Transverse colon (tissue), 4 donors: ENCODE measurements at regions not wholly inside any gene's neighbourhood (a gene's known extent, or its start where the extent isn't known, plus 50 kb on each side); places are given as distances from the start of the nearest gene placed in this dataset.

Experiments used
- DNase-seq: peaks from one replicate; pipeline ENCODE4 v3.0.0-alpha.2; 2019
- H3K27ac ChIP-seq, 4 donors: fragments of 200-600 bp; sonication (generic); 2 replicates each; pipeline ENCODE4 v1.5.1; 2016 to 2018; ENCODE audit warnings: inconsistent platforms in 4 of 4
- H3K27me3 ChIP-seq: fragments of 200-600 bp; sonication (generic); 2 replicates; pipeline ENCODE4 v1.5.1; 2017; ENCODE audit warnings: inconsistent platforms
- H3K36me3 ChIP-seq, 4 donors: fragments of 200-600 bp; sonication (generic); 2 replicates each; pipeline ENCODE4 v1.5.1; 2017 to 2019; ENCODE audit warnings: inconsistent platforms in 4 of 4
- H3K4me1 ChIP-seq, 4 donors: fragments of 200-600 bp; sonication (generic); 2 replicates each; pipeline ENCODE4 v1.5.1; 2017 to 2020; ENCODE audit warnings: inconsistent platforms in 4 of 4
- H3K4me3 ChIP-seq, 4 donors: fragments of 200-600 bp; sonication (generic); 1 replicate in 1 of 4; 2 replicates in 3 of 4; pipeline versions ENCODE4 v1.5.1 to v1.6.1; 2017 to 2019; ENCODE audit warnings: inconsistent platforms in 4 of 4
- H3K9me3 ChIP-seq, 2 donors: fragments of 200-600 bp; sonication (generic); 2 replicates each; pipeline ENCODE4 v1.5.1; 2017 to 2019; ENCODE audit warnings: inconsistent platforms in 2 of 2
- EP300 ChIP-seq: sonication (generic); formaldehyde crosslinking; IDR thresholded peaks from one replicate; pipeline ENCODE4 v1.6.1; 2017; ENCODE audit warnings: antibody characterized with exemption, low read depth
- POLR2A ChIP-seq: fragments of 450-650 bp; IDR thresholded peaks from one replicate; pipeline ENCODE4 v1.6.1; 2016; ENCODE audit warnings: antibody characterized with exemption, mild to moderate bottlenecking, moderate library complexity
- POLR2AphosphoS5 ChIP-seq, 3 donors: sonication (generic); formaldehyde crosslinking; IDR thresholded peaks; one replicate each; pipeline ENCODE4 v1.6.1; 2016; ENCODE audit warnings: antibody characterized with exemption in 3 of 3
- WGBS, 2 donors: methylation state at CpG; one replicate each; pipeline ENCODE4 v1.1.5; 2018; ENCODE audit warnings: low coverage in 1 of 2; 5-methylcytosine and 5-hydroxymethylcytosine counted together
- in situ Hi-C, 4 donors: fragments of 200-750 bp; cut with MboI; loops; one replicate each; pipeline versions ENCODE4 v1.15.0 to v1.15.1; 2017; ENCODE audit warnings: low sequenced_read_pairs in 3 of 4, low pct_ligation_motif_present in 1 of 4, low pct_unique_long_range_greater_than_20kb in 1 of 4
- intact Hi-C: fragments of 100-400 bp; cut with DNase I; formaldehyde crosslinking; loops from one replicate; pipeline ENCODE4 v1.15.1; 2023; ENCODE audit warnings: low total_unique reads
- TF ChIP-seq, protein P1 (sequence below), 5 experiments: fragments of 200-600 bp in 3 of 5; fragments of 450-650 bp in 2 of 5; sonication (generic) in 3 of 5; IDR thresholded peaks; 1 replicate in 2 of 5; 2 replicates in 3 of 5; pipeline ENCODE4 v1.5.1; 2016 to 2017; ENCODE audit warnings: antibody characterized with exemption in 5 of 5, inconsistent platforms in 3 of 5, mild to moderate bottlenecking in 2 of 5, moderate library complexity in 1 of 5

DNA sequence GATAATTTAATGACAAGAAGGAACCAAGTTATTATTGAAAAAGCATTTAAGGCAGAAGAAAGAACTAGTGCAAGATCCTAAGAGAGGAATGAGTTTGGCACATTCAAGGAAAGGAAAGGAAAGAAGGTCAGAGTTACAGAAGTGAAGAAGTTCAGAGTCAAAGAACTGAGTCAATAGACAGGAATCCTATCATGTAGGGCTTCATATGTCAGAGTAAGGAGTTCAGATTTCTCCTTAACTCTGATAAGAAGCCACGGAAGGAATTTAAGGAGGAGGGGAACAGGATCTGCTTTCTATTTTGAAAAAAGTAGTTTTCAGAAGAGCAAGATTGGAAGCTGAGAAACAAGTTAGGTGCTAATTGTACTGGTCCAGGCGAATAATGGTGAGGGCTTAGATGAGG is 223.1 kb upstream of the FOXN3 start:
- peaks cover 0 to 19% (median 6%) of the 10 kb centered on the region in 4 donors for H3K4me1 ChIP-seq
- no peaks in the 10 kb centered on the region for H3K27me3 ChIP-seq
- 86 to 100% methylated on average over 2 of the region's 2 CpGs for WGBS, 2 donors
- no peak for TF ChIP-seq POLR2AphosphoS5 (IDR thresholded peaks at IDR 0.05)
- TF ChIP-seq EP300 = no peak
- TF ChIP-seq POLR2A = no peak
- TF ChIP-seq, protein P1, sequence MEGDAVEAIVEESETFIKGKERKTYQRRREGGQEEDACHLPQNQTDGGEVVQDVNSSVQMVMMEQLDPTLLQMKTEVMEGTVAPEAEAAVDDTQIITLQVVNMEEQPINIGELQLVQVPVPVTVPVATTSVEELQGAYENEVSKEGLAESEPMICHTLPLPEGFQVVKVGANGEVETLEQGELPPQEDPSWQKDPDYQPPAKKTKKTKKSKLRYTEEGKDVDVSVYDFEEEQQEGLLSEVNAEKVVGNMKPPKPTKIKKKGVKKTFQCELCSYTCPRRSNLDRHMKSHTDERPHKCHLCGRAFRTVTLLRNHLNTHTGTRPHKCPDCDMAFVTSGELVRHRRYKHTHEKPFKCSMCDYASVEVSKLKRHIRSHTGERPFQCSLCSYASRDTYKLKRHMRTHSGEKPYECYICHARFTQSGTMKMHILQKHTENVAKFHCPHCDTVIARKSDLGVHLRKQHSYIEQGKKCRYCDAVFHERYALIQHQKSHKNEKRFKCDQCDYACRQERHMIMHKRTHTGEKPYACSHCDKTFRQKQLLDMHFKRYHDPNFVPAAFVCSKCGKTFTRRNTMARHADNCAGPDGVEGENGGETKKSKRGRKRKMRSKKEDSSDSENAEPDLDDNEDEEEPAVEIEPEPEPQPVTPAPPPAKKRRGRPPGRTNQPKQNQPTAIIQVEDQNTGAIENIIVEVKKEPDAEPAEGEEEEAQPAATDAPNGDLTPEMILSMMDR (IDR thresholded peaks at IDR 0.05) = no peak
- intact Hi-C loops = no loop called here
- no peak for DNase-seq
- H3K4me3 ChIP-seq = no peak overlapping the region
- in situ Hi-C loops = no loop called here
- H3K9me3 ChIP-seq = no peaks in the 10 kb centered on the region
- no peaks in the 10 kb centered on the region for H3K36me3 ChIP-seq
- no peak overlapping the region for H3K27ac ChIP-seq

DNA sequence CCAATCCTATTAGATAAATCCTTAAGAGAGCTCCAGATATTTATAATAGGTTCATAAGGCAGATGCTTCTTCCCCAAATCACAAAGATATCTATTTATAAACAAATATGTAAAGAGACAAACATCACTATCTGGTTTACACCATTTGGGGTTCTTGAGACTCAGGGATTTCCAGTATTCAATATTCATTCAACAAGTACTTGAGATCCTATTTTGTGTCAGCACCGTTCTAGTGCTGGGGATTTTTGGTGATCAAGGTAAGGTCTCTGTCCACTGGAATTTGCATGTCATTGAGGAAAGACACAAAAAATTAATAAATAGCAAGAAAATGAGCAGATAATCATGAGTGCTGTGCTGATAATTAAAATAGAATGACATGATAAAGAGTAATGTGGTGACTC is 222.7 kb upstream of the FOXN3 start:
- in situ Hi-C loops (no loop called here), intact Hi-C loops (no loop called here)
- Histone ChIP-seq H3K9me3 (no peaks in the 10 kb centered on the region), H3K27me3 (no peaks in the 10 kb centered on the region), H3K27ac (no peak overlapping the region), H3K4me3 (no peak overlapping the region), H3K4me1 (peaks cover 0 to 16% (median 5%) of the 10 kb centered on the region in 4 donors), H3K36me3 (no peaks in the 10 kb centered on the region)
- WGBS, 2 donors = 79 to 86% methylated on average over 1 of the region's 1 CpG
- TF ChIP-seq POLR2AphosphoS5 (IDR thresholded peaks at IDR 0.05) (no peak), EP300 (no peak), POLR2A (no peak)
- TF ChIP-seq, protein P1 (IDR thresholded peaks at IDR 0.05) = no peak
- DNase-seq = no peak

DNA sequence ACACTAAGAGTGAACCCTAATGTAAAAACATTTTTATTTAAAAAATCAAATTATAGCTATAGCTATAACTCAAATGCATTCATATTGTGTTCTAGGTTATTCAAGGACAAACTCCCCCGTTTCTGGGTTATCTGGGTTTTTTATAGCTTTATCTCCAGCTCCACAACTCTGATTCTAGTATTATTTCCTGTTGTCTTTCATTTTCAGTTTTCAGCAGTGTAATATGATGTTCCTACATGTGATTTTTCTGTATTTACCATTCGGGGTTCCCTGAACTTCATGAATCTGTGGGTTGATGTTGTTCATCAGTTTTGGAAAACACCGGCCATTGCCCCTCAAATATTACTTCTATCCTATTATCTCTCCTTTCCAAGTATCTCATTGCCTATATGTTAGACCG is 221.9 kb upstream of the FOXN3 start:
- no peak for TF ChIP-seq POLR2A
- TF ChIP-seq, protein P1 (IDR thresholded peaks at IDR 0.05) = no peak
- TF ChIP-seq EP300 = no peak
- TF ChIP-seq POLR2AphosphoS5 (IDR thresholded peaks at IDR 0.05) = no peak
- Histone ChIP-seq H3K36me3 (no peaks in the 10 kb centered on the region), H3K27ac (no peak overlapping the region), H3K9me3 (no peaks in the 10 kb centered on the region), H3K4me1 (peaks cover 0 to 11% (median 2%) of the 10 kb centered on the region in 4 donors), H3K27me3 (no peaks in the 10 kb centered on the region), H3K4me3 (no peak overlapping the region)
- in situ Hi-C loops = no loop called here
- intact Hi-C loops = no loop called here
- no peak for DNase-seq
- 69 to 74% methylated on average over 4 of the region's 4 CpGs for WGBS, 2 donors

DNA sequence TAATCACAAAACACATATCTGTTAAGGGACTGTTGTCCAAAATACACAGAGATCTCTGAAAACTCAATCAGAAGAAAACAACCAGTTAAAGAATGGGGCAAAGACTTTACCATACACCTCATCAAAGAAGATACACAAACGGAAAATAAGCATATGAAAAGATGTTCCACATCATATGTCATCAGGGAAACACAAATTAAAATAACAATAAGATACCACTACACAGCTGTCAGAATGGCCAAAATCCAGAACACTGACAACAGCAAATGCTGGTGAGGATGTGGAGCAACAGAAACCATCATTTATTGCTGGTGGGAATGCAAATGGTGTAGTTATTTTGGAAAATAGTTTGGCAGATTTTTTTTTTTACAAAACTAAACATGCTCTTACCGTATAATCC is 220.5 kb upstream of the FOXN3 start:
- in situ Hi-C loops = no loop called here
- H3K9me3 ChIP-seq = no peaks in the 10 kb centered on the region
- no peak overlapping the region for H3K27ac ChIP-seq
- DNase-seq = no peak
- H3K4me3 ChIP-seq = no peak overlapping the region
- intact Hi-C loops = no loop called here
- H3K4me1 ChIP-seq = peaks cover 0 to 11% (median 2%) of the 10 kb centered on the region in 4 donors
- H3K36me3 ChIP-seq = no peaks in the 10 kb centered on the region
- H3K27me3 ChIP-seq = no peaks in the 10 kb centered on the region
- WGBS, 2 donors = 54 to 72% methylated on average over 2 of the region's 2 CpGs
- TF ChIP-seq POLR2AphosphoS5 (IDR thresholded peaks at IDR 0.05) (no peak), EP300 (no peak), POLR2A (no peak)
- TF ChIP-seq, protein P1 (IDR thresholded peaks at IDR 0.05) = no peak
